Superior temporal gyrus (tissue), 1 donor: ENCODE measurements at regions not wholly inside any gene's neighbourhood (a gene's known extent, or its start where the extent isn't known, plus 50 kb on each side); places are given as distances from the start of the nearest gene placed in this dataset.
A peak's percentile ranks its signal among the peaks of the same experiment; 100 is the strongest.
"Not testable (repeated sequence)": the region's sequence is repeated elsewhere in the genome, so short reads cannot be mapped to it uniquely, and the experiment has no call there.

Experiments
- DNase-seq: peaks from one replicate; pipeline ENCODE4 v3.0.0-alpha.2; 2016; ENCODE audit errors: extremely low spot score

DNA sequence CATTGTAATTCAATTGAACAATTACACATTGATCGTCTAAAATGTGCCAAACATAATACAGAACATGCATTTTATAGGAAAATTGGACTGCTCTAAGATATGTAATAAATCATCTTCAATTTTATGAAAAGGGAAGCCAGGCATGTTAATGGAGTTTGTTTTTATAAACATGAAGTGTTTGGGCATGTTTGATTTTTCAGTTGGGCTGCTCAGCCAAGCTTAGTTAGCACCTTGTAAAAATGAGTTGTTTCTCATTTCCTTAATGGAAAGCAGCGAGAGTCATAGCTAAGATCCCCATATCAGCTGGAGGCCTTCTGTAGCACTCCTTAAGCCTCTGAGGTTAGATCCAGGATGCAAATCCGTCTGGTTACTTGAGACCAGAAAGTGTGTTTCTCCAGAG is 422.3 kb downstream of the SPRY2 start:
- DNase-seq = no peak

DNA sequence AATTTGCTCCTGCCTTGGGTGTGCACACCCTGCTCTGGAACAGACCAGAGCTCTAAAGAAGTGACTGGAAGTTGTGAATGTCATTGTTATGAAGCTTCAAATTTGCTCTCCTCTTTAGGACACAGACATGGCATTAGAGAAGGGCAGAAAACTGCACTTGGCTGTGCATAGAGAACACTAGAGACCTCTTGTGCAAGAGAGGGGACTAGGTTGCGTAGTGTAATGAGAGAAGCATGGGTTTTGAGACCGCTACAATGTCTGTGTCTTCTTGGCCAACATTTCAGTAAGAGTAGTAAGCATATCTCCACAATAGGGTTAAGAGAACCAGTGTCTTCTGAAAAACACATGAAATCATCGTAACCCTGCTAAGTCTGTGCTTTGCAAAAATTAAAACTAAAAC is 423.3 kb downstream of the SPRY2 start:
- no peak for DNase-seq

DNA sequence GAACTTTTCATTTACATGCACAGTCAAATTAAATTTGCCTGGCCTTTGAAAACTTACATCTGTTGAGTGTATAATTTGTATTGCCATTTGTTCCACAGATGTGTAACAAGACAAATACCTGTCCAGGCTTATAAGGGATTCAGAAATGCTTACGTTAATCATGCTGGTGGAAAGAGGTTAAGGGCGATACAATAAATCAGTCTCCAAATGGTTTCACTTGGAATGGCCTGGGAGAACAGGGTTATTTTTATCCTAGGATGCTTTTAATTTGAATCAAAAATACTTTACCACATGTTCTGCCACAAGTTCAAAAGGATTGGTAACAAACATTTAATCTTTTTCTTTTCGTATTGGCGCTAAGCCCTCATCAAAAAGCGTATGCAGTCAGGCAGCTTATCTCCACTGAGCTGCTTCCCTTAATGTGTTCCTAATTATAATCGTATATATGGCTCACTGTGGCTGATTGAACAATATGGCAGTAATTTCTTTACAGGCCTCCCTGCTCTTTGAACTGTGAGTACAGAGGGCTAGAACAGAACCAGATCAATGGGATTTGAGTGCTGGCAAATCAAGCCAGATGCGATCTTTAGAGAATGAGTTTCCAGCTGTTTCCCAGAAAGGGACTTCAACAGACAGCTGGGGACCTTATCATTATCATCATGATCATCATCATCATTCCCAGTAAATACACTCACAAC is 425.7 kb downstream of the SPRY2 start:
- no peak for DNase-seq

DNA sequence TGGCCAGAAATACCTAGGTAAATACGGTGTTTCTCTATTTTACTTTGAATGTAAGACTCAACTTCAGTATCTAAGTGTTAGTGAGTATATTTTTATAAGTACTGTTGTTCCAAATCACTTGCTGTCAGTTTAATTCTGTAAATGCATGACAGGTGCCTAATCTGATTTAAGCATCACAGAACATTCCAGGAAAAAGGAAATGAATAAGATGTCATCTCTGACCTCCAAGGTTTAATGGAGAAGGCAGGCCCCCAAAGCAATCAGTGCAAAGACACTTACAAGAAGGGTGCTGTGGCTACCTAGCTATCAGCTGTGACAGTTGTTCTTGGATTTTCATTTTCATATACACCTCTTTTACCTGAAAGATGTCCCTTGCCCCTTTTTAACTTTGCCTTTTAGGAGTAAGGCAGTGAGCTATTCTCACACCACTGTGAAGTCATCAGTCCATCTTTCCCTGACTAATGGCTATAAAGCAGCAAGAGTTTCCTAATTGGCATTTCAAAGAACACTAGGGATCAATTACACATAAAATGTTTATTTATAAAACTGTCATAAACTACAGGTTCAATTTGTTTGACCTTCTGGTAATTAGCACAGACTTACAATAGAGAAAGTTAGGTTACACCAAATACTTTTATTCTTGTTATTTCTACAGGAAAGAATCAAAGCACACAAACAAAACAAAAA is 427.6 kb downstream of the SPRY2 start:
- no peak for DNase-seq

DNA sequence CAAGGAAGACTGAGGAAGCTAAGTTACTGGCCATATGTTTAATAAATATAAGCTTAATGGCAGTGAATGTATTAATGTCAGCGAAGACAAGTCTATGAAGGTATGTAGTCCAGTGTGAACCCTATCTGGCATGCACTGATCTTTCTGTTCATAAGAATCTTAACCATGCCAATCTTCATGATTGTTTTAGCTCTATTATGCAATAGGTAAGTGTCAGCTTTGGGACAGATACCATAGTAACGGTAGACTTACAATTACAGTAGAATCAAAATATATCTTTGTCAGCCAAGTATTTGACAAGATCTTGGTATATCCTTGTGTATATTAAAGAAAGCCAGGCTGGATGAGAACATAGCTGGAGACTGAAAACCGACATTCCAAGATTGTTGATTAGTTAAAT is 428.5 kb downstream of the SPRY2 start:
- no peak for DNase-seq

DNA sequence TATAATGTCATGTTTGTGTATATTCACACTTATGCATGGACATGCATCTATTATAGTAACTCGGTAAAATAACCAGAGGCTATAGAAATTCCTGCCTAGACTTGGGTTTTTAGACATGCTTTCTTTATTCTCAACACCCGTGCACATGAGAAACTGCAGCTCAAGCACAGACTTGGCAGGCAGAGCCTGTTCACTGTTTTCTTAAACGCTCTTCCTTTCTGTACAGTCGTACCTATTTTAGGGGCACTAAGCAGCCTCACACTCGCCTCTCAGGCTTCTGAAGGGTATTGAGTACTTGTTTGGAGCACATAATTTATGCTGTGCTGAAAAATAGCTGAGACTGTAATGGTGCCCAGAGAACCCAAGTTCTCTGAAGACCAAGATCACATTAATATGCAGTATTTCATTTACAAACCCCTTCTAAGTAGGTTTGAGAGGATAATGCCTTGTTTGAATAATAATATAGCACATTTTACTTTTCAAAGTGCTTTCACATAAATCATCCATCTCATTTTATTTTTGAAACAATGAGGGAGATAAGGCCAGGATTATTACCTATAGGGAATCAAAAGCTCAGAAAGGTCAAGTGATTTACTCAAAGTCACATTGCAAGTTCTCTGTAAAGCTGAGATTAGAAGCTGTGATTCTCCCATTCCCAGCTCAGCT is 429.9 kb downstream of the SPRY2 start:
- peak; percentile 66 for DNase-seq

DNA sequence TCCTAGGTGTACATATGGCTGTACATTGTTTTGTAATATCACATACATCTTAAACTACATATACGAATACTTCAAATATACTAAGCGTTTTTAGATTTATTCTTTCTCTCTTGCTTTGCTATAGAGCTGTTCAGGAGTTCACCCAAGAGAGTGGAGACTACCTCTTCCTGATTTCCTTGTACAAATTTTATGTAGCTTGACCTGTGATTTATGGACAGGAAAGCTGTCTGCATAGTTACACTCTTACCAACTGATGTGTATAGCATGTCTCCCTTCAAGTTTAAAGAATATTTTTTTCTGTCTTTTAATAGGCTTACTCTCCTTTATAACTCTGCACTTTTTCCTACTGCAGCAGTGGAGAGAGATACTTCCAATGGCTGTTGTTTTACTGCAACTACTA is 428.7 kb downstream of the NDFIP2 start:
- DNase-seq = no peak

DNA sequence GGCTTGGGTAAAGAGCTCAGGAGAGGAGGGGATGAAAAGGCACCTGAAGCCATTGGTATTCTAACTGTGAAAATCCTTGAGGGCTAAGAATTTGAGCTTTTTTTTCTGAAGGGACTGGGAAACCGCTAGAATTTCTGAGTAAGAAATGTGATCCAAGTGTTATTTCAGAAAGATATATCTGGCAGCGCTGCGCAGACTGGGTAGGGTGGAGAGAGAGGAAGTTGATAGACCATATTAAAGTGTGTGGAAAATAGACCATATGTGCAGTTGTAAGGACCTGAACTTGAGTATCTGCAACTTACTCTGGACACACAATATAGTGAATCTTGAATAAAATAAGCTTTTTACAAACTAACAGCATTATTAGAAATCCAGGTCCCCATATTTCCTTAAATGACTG is 427.4 kb downstream of the NDFIP2 start:
- no peak for DNase-seq

DNA sequence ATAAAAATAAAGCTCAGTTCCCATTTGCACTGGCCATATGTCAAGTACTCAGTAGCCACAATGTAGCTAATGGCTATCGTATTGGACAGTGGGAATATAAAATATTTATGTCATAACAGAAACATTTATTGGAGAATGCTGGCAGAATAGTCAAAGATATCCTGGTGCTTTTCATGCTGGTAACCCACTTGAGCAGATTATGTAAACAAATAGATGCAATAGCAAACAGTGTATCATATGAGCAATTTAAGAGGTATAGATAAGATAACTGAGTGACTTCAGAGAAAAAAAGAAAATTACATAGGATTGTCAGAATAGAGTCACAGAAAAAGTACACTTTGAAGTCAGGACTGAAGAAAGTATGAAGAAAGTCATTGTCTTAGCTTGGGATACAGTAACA is 426.6 kb downstream of the NDFIP2 start:
- no peak for DNase-seq

DNA sequence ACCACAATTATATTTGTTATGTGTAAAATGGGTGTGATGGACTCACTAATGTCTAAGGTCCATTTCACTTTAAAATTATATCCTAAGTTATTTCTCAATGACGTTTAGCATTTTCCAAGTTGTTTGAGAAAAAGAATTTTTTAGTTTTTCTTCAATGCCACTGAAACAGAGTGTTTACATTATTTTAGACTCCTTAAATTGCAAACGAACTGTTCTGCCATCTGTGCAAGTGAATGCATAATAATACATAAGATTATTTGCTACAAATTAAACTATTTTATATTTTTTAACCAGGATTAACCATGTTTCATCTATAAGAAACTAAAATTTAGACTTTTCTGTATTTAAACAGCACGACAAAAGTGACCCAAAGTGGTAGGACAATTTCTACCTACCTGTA is 425.4 kb downstream of the NDFIP2 start:
- no peak for DNase-seq

DNA sequence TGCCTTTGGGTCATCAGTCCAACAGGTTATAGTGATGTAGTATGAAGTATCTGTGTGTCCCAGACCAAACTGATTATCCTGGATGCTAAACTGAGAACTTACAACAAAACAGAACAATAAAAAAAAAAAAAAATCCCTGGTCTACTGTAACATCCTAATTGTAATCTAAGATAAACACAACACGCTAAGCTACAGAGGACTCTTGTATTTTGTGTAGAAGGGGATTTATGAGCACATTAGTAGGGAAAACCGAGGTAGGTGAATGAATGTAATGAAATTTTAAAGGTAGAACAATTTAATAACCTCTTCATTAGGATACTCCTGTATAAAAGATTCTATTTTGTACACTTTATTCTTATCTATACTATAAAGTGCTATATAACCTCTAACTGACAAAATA is 424.1 kb downstream of the NDFIP2 start:
- DNase-seq = peak; percentile 11

DNA sequence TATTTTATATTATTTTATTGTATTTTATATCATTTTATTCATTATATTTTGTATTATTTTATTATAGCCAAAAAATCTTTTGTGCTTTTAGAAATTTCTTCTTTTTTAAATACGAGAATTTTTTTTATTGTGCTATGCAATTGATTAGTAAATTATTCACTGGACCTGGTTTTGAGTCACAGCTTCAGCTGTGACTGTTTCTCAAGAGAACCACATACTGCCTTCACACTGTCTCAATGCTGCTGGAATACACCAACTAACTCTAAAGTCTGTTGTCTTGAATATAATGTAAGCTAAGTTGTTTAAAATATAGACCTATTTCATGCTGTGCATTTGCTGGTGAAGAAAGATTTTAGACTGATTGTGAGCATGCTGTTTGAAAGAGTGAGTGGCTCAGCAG is 423.6 kb downstream of the NDFIP2 start:
- peak; percentile 11 for DNase-seq

DNA sequence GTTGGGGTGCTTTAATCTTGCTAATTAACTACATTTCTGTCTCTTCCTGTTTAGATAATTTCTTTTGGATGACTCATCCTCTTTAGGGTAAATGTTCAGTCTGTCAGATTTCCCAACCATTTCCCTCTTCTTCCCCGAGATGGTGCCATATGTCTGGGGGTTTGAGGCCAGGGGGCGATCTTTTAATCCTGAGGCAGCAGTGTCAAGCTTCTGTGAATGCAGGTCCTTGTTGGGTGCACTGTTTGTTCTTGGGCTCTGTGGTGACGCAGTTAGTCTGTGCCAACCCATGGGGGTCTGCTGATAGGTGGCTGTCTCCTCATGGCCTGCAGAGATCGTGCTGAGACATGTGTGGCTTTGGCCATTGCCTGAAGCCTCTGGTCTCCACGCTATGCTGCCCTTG is 420.4 kb downstream of the NDFIP2 start:
- peak; percentile 62 for DNase-seq

DNA sequence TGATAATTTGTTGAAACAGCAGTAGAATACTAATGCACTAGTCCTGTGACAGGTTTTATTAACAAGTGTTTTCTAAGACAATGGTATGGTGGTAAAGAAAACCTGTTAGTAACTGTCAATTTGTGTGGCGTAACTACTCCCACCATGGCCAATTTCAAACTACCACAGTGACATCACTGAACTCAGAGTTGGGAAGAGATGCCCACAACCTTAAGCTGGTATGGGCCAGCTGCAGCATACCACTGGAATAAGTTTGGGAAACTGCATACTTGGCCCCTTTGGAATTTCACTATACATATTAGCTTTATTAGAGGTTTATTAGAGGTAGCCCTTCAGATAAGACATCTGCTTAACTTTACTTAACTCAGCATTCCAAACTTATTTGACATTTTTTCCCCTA is 419.4 kb downstream of the NDFIP2 start:
- no peak for DNase-seq

DNA sequence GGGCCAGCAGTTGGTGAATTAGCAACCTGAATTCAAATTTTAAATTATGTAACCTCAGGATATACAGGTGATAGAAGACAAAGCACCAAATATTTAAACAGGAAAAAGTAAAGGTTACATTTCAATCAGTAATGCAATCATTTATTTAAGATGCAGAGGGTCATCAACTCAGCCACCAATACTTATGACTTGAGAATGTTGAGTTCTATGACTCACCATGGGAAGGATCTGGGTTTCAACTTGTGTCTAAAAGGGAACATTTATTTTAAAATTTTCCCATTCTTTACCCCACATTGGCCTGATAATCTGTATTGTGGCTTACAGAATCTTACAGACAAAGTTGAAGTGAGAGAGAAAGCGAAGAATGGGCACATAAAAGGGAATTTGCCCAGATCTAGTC is 418.0 kb downstream of the NDFIP2 start:
- no peak for DNase-seq

DNA sequence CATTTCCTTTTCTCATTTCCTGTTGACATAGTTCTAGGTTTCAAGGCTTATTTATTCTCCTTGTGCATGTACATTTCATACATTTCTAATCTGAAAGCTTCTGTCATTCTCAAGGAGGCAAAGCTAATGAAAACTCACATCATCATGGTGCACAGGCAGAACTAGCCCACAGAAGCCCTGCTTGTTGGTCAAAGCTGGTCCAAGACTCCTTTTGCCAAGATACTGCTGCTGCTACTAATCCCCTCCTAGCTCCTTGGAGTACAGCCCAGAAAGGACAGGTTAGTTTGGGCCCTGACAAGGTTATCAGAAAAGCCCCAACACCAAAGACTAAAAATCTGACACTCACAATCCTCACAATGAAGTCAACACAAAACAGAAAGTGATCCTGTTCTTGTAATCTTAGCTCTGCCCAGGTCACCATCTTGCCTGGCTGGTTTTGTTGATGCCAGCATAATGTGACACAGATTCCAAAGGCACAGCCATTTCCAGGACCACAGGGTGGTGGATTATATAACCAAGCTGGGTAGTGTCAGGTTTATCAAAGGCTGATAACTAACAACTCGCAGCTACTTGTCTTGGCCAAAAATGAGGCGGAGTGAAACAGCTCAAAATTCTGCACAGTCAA is 417.4 kb downstream of the NDFIP2 start:
- DNase-seq = no peak

DNA sequence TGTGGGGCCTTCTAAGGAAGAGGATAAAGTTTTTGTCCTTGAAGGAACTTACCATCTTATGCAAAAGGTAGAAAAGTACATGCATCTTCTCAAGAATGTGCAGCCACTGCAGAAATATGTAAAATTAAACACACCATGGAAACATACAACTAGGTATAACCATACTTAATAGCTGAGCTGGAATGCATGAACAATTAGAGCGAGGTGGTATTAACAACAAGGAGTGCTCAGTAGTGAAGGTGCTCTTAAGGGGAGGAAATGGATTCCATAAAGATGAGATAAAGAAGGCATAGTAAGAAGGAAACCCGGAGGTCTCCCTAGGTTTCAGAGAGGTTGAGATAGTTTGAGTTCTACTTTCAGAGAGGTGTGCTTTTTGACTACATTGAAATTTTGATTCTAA is 415.9 kb downstream of the NDFIP2 start:
- no peak for DNase-seq

DNA sequence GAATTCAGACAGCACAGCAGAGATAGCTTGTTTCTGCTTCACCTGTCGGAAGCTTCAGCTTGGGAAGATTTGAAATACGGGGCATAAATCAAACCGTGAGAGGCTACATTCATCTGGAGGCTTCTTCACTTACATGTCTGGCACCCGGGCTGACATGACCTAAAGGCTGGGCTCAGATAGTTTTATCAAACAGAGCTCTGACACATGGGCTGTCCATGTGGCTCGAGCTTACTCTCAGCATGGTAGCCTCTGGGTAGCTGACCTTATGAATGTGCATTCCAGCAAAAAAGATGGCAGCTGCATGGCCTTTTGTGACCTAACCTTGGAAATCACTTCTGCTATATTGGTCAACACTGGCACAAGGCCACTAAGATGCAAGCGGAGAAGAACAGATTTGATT is 414.5 kb downstream of the NDFIP2 start:
- no peak for DNase-seq

DNA sequence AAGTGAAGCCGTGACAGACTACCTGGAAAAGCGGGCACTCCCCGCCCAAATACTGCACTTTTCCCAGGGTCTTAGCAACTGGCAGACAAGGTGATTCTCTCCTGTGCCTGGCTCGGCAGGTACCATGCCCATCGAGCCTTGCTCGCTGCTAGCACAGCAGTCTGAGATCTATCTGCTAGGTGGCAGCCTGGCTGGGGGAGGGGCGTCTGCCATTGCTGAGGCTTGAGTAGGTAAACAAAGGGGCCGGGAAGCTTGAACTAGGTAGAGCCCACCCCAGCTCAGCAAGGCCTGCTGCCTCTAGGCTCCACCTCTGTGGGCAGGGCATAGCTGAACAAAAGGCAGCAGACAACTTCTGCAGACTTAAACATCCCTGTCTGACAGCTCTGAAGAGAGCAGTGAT is 406.3 kb downstream of the NDFIP2 start:
- not testable (repeated sequence) for DNase-seq

DNA sequence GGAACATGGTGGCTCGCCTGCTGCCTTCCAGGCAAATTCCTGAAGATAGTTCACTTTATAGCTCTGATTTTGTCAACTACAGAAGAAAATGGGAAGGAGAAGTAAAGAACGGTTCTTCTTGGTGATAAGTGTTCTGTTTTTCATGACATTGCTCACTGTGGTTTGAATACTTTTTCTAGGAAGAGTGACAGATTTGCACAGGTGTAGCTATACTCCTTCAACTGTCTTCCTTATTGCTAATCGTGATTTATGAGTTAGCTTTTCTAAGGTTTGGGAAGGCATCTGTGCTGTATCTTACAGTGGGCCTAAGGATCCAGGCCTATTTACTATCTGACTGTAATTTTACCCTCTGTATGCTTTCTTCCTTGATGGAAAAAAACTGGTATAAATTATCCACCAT is 405.6 kb downstream of the NDFIP2 start:
- no peak for DNase-seq

DNA sequence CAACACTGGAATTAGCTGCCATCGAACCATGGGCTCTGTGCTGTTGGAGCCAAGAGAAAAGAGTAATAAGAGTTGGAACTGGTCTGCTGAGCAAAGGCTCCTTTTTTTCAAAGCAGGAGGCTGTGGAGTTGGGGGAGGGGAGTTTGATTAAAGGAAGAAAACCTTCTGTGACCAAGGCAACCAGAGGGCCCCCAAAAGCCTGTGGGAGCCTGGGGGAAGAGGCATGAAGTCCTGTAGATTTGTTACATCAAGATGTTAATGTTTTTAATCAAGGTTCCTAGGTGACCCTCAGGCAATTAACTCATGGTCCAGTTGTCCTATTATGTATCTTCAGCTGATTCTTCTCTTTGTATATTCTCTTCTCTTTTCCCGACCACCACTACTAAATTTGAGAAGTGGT is 403.9 kb downstream of the NDFIP2 start:
- DNase-seq = no peak

DNA sequence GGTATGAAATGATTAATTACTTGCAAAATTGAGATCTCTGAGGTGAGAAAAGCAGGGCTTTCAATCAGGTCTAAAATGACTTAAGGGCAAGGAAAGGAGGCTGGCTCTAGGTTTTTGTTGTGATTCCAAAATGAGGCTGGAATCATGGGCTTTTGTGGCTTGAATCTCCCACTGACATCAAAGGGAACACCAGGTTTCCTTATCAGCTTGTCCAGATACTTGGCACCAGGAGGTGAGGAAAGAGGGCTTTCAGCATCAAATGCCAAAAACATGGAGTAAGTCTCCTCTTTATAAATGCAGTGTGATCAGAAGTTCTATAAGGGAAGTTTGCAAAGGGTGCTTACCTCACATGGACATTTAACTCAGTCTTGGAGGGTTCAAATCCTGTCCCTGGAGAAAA is 402.3 kb downstream of the NDFIP2 start:
- no peak for DNase-seq

DNA sequence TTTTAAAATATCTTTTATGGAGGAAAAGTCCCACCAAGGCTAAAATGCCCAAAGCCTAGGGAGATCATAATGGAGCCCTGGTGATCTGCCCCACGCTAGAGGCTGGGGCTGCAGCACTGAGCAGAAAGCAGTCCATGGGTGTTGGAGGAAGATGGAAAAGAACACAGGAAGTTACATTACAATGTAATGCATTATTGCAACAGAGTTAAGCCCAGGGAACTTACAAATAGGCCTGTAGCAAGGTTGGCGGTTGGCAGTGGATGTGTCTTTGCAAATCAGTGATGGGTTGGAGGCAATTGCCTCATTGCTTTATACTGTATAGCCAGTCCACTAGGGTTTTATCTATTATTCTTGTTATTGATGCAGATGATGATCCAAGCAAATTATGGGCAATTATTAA is 399.9 kb downstream of the NDFIP2 start:
- no peak for DNase-seq
